NB4 (cell line): ENCODE measurements at regions not wholly inside any gene's neighbourhood (a gene's known extent, or its start where the extent isn't known, plus 50 kb on each side); places are given as distances from the start of the nearest gene placed in this dataset.

ENCODE experiments used
- DNase-seq: peaks from one replicate; pipeline ENCODE4 v3.0.0; 2010; ENCODE audit warnings: low read depth
- H3K4me3 ChIP-seq: one replicate; pipeline ENCODE4 v1.5.1; 2011; ENCODE audit warnings: mild to moderate bottlenecking, low read depth, low read length, moderate library complexity
- MYC ChIP-seq: IDR thresholded peaks from 2 replicates; pipeline ENCODE4 v1.6.1; 2011; ENCODE audit warnings: low read depth, low read length
- POLR2A ChIP-seq: IDR thresholded peaks from 2 replicates; pipeline ENCODE4 v1.6.1; 2011; ENCODE audit warnings: mild to moderate bottlenecking; ENCODE audit not compliant: insufficient read length; ENCODE audit errors: extremely low read depth
- TF ChIP-seq, protein P1 (sequence below): IDR thresholded peaks from 2 replicates; pipeline ENCODE4 v1.6.1; 2011; ENCODE audit warnings: low read depth, low read length
- TF ChIP-seq, protein P2 (sequence below): IDR thresholded peaks from one replicate; pipeline ENCODE4 v1.5.1; 2012; ENCODE audit warnings: low read depth, low read length

DNA sequence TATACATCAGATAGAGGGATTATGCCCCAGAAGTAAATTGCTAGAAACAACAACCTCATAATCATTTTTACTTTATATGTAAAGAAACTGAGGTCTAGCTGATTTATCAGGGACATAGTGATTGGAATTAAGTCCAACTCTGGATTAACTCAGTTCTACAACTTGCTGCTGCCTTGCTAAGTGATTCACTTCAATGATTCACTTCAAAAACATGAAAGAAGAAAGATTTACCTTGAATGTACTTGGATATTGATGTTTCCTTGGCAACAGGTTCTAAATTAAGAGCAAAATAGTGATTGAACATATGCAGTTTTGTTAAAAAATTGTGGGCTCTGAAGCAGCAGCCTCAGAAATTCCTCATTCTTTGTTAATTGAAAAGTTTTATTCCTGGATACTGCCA lies 99.8 kb upstream of the H2AZ1 start:
- TF ChIP-seq MYC (no peak), POLR2A (no peak)
- TF ChIP-seq, protein P1, sequence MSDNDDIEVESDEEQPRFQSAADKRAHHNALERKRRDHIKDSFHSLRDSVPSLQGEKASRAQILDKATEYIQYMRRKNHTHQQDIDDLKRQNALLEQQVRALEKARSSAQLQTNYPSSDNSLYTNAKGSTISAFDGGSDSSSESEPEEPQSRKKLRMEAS: no peak
- TF ChIP-seq, protein P2, sequence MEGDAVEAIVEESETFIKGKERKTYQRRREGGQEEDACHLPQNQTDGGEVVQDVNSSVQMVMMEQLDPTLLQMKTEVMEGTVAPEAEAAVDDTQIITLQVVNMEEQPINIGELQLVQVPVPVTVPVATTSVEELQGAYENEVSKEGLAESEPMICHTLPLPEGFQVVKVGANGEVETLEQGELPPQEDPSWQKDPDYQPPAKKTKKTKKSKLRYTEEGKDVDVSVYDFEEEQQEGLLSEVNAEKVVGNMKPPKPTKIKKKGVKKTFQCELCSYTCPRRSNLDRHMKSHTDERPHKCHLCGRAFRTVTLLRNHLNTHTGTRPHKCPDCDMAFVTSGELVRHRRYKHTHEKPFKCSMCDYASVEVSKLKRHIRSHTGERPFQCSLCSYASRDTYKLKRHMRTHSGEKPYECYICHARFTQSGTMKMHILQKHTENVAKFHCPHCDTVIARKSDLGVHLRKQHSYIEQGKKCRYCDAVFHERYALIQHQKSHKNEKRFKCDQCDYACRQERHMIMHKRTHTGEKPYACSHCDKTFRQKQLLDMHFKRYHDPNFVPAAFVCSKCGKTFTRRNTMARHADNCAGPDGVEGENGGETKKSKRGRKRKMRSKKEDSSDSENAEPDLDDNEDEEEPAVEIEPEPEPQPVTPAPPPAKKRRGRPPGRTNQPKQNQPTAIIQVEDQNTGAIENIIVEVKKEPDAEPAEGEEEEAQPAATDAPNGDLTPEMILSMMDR: no peak
- DNase-seq: no peak
- H3K4me3 ChIP-seq: no peak overlapping the region

DNA sequence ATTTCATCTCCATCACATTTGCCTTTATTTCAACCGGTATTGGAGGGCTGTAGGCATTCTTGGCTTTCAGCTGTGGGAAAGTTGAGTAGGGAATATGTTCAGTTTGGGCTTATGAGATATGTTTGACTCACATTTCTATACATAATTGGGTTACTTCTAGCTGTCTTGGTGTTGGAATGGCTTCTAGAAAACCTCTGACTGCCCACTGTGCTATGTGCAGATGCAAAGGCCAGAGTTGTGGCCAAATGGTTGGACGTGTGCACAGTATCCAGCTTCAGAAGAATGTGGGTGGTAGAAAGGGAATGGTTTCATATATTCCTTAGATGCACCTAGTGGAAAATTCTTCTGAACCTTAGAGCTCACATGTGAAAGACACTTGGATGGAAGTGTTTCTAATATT lies 92.6 kb upstream of the H2AZ1 start:
- no peak overlapping the region for H3K4me3 ChIP-seq
- TF ChIP-seq MYC: no peak
- TF ChIP-seq, protein P1: no peak
- no peak for TF ChIP-seq POLR2A
- TF ChIP-seq, protein P2: no peak
- DNase-seq: no peak

DNA sequence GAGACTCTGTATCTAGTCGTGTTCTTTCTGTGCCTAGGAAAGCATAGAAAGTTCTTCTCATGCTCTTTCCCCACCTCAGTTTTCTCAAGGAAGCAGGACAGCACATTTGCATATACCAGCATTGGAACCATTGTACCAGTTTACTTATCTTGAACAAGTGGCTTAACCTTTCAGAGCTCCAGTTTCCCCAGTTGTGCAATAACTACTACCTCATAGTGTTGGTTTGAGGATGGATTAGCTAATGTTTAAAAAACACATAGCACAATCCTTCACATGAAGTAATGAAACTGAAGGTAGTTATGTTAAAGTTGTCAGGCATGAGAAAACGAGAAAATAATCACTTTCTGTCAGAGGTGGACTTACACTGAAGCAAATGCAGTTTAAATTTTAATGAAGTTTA lies 92.2 kb upstream of the H2AZ1 start:
- no peak for DNase-seq
- TF ChIP-seq, protein P2: no peak
- TF ChIP-seq POLR2A (no peak), MYC (no peak)
- TF ChIP-seq, protein P1: no peak
- no peak overlapping the region for H3K4me3 ChIP-seq

DNA sequence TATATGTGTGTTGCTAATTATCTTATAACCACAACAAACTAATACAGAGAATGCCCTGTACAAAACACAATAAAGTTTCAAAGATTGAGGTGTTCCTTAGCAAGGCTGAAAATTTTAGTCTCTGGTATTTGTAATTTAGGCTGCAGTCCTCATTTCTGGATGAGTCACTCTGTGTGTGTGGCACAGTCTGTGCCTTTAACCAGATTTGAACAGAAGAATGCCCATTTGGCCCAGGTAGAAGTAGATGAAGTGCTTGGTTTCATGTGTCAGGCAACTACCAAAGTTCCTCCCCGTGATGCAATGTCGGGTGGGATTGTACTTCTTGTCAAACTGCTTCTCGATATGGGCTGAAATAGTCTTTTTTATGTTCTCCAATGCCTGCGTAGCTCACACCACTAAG lies 91.6 kb upstream of the H2AZ1 start:
- TF ChIP-seq, protein P1: no peak
- TF ChIP-seq, protein P2: no peak
- TF ChIP-seq POLR2A (no peak), MYC (no peak)
- no peak overlapping the region for H3K4me3 ChIP-seq
- no peak for DNase-seq

DNA sequence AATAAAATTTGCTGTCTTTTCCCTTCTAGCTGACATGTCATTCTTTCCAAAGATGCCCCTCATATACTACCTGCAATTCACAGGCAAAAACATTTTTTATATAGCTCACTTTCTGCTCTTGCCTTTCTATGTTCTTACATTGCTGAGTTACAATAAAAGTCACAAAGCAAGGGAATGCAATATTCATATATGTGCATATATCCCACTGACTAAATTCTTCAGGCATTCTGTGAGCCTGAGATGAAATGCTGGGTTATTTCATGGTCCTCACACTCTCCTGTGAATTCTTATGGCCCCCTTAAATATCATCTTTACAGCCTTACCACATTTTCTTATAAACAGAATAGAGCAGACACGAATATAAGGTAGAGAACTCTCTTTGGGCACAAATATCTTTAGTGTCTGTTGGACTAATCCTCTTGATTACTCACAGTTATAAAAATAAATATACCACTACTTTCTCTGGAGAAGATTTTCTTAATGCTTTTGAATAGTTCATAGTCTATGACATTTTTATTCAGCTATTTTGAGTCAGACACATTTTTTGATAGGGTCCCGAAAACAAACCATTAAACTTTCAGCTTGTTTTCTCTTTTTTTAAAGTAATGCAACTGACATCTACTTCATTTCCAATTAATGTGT lies 84.1 kb upstream of the H2AZ1 start:
- TF ChIP-seq MYC (no peak), POLR2A (no peak)
- TF ChIP-seq, protein P1: no peak
- TF ChIP-seq, protein P2: no peak
- DNase-seq: no peak
- H3K4me3 ChIP-seq: no peak overlapping the region
